A673 (cell line): ENCODE measurements at regions not wholly inside any gene's neighbourhood (a gene's known extent, or its start where the extent isn't known, plus 50 kb on each side); places are given as distances from the start of the nearest gene placed in this dataset.
"Not testable (repeated sequence)": the region's sequence is repeated elsewhere in the genome, so short reads cannot be mapped to it uniquely, and the experiment has no call there.

Source experiments
- CTCF ChIP-seq: fragments of 300-800, 200-600 bp; sonication (generic); conservative IDR thresholded peaks from 2 replicates; pipeline ENCODE4 v1.5.1; 2017; ENCODE audit warnings: low read depth, mild to moderate bottlenecking, antibody characterized with exemption, low read length, moderate library complexity, mixed read lengths
- EZH2 ChIP-seq: fragments of 200-600 bp; sonication (generic); IDR thresholded peaks from 2 replicates; pipeline ENCODE4 v1.6.1; 2017; ENCODE audit warnings: borderline replicate concordance, low read depth, mild to moderate bottlenecking, mixed read lengths, antibody characterized with exemption, low read length; ENCODE audit not compliant: poor library complexity, severe bottlenecking

- TF ChIP-seq CTCF, EZH2: not testable (repeated sequence)
Observed at GRCh38 chr2:111273007-111273406, 152.3 kb downstream of the BCL2L11 start.
